SK-N-SH (cell line): ENCODE measurements at regions not wholly inside any gene's neighbourhood (a gene's known extent, or its start where the extent isn't known, plus 50 kb on each side); places are given as distances from the start of the nearest gene placed in this dataset.

Experiments used
- CTCF ChIA-PET: fragments of 300-600, 350-600 bp; formaldehyde crosslinking; extraction: SDS; loops from one replicate; lab custom pipeline; 2021; lab: Yijun Ruan, JAX
- POLR2A ChIA-PET: fragments of 350-600 bp; sonication (Branson Sonifier 250); formaldehyde crosslinking; extraction: SDS; loops from one replicate; lab custom pipeline; 2020; ENCODE audit warnings: antibody characterized with exemption, inconsistent platforms; lab: Yijun Ruan, JAX
- DNase-seq: peaks from one replicate; pipeline ENCODE4 v3.0.0; 2012
- H2AFZ ChIP-seq: fragments of 200-600 bp; sonication (generic); 2 replicates; pipeline ENCODE4 v1.8.1; 2016; ENCODE audit warnings: antibody characterized with exemption, mild to moderate bottlenecking, low read depth
- H3F3A ChIP-seq: fragments of 200-600 bp; sonication (generic); replicated peaks from 2 replicates; pipeline ENCODE3; 2016; ENCODE audit warnings: antibody characterized with exemption, mild to moderate bottlenecking; ENCODE audit not compliant: insufficient read depth
- H3K27ac ChIP-seq, 2 experiments: fragments of 200-500 bp in 1 of 2; fragments of 200-600 bp in 1 of 2; sonication (Bioruptor generic) in 1 of 2; sonication (generic), shearing (Covaris generic) in 1 of 2; 2 replicates each; pipeline versions ENCODE4 v1.5.1 to v1.6.1; 2014 to 2016; ENCODE audit warnings: low read depth in 2 of 2, inconsistent platforms in 1 of 2, low read length in 1 of 2, mild to moderate bottlenecking in 1 of 2, mixed read lengths in 1 of 2
- H3K27me3 ChIP-seq: fragments of 200-600 bp; sonication (generic), shearing (Covaris generic); 2 replicates; pipeline ENCODE4 v1.6.1; 2016; ENCODE audit warnings: mixed run types; ENCODE audit not compliant: insufficient read depth
- H3K36me3 ChIP-seq, 2 experiments: fragments of 200-500 bp in 1 of 2; fragments of 200-600 bp in 1 of 2; sonication (Bioruptor generic) in 1 of 2; sonication (generic) in 1 of 2; replicated peaks in 1 of 2; 2 replicates each; pipeline versions ENCODE3 to v1.5.1; 2014 to 2016; ENCODE audit warnings: low read length in 1 of 2, mild to moderate bottlenecking in 1 of 2; ENCODE audit not compliant: insufficient read depth in 2 of 2, control insufficient read depth in 1 of 2
- H3K4me1 ChIP-seq, 2 experiments: fragments of 200-500 bp in 1 of 2; fragments of 200-600 bp in 1 of 2; sonication (Bioruptor generic) in 1 of 2; sonication (generic), shearing (Covaris generic) in 1 of 2; 2 replicates each; pipeline versions ENCODE4 v1.5.1 to v1.6.1; 2014 to 2016; ENCODE audit warnings: low read depth in 1 of 2, low read length in 1 of 2, mixed run types in 1 of 2; ENCODE audit not compliant: insufficient read depth in 2 of 2, control insufficient read depth in 1 of 2
- H3K4me2 ChIP-seq: fragments of 200-600 bp; sonication (generic), shearing (Covaris generic); 2 replicates; pipeline ENCODE4 v1.6.1; 2017; ENCODE audit warnings: mixed run types
- H3K4me3 ChIP-seq, 2 experiments: fragments of 200-500 bp in 1 of 2; fragments of 200-600 bp in 1 of 2; sonication (Bioruptor generic) in 1 of 2; sonication (generic), shearing (Covaris generic) in 1 of 2; 2 replicates each; pipeline versions ENCODE4 v1.5.1 to v1.8.1; 2014 to 2016; ENCODE audit warnings: low read depth in 2 of 2, inconsistent platforms in 1 of 2, low read length in 1 of 2, mild to moderate bottlenecking in 1 of 2, mixed read lengths in 1 of 2, moderate library complexity in 1 of 2
- H3K79me2 ChIP-seq: fragments of 200-600 bp; sonication (generic); 2 replicates; pipeline ENCODE4 v1.8.1; 2017; ENCODE audit warnings: mild to moderate bottlenecking; ENCODE audit not compliant: insufficient read depth
- H3K9ac ChIP-seq: fragments of 200-600 bp; sonication (generic); 2 replicates; pipeline ENCODE4 v1.6.1; 2017; ENCODE audit warnings: mixed run types
- H3K9me2 ChIP-seq: fragments of 200-600 bp; sonication (generic); 2 replicates; pipeline ENCODE4 v1.6.1; 2017; ENCODE audit warnings: mixed run types
- H3K9me3 ChIP-seq: fragments of 200-600 bp; sonication (generic); 2 replicates; pipeline ENCODE4 v1.6.1; 2017; ENCODE audit warnings: mixed run types, mild to moderate bottlenecking, moderate library complexity
- H4K20me1 ChIP-seq: fragments of 200-600 bp; sonication (generic); 2 replicates; pipeline ENCODE4 v1.6.1; 2017; ENCODE audit warnings: mild to moderate bottlenecking, mixed run types; ENCODE audit not compliant: insufficient read depth
- FOSL2 ChIP-seq: IDR thresholded peaks from 2 replicates; pipeline ENCODE4 v1.4.0; 2012; ENCODE audit warnings: low read depth, mild to moderate bottlenecking, moderate library complexity, borderline replicate concordance
- JUND ChIP-seq: IDR thresholded peaks from 2 replicates; pipeline ENCODE4 v1.4.0; 2012
- MEF2A ChIP-seq: IDR thresholded peaks from 2 replicates; pipeline ENCODE4 v1.4.0; 2012; ENCODE audit warnings: low read depth, borderline replicate concordance
- NFIC ChIP-seq: IDR thresholded peaks from 2 replicates; pipeline ENCODE4 v1.4.0; 2012; ENCODE audit warnings: borderline replicate concordance
- POLR2AphosphoS5 ChIP-seq: IDR thresholded peaks from 2 replicates; pipeline ENCODE4 v1.6.1; 2012; ENCODE audit warnings: low read depth, low read length
- RAD21 ChIP-seq: IDR thresholded peaks from 2 replicates; pipeline ENCODE4 v1.6.1; 2012; ENCODE audit warnings: mild to moderate bottlenecking, low read length
- TEAD4 ChIP-seq: IDR thresholded peaks from 2 replicates; pipeline ENCODE4 v1.4.0; 2012; ENCODE audit warnings: mild to moderate bottlenecking, borderline replicate concordance; ENCODE audit not compliant: insufficient read depth
- WGBS: methylation state at CpG from one replicate; pipeline ENCODE4 v1.1.6; 2017; ENCODE audit warnings: low lambda C conversion rate; 5-methylcytosine and 5-hydroxymethylcytosine counted together

DNA sequence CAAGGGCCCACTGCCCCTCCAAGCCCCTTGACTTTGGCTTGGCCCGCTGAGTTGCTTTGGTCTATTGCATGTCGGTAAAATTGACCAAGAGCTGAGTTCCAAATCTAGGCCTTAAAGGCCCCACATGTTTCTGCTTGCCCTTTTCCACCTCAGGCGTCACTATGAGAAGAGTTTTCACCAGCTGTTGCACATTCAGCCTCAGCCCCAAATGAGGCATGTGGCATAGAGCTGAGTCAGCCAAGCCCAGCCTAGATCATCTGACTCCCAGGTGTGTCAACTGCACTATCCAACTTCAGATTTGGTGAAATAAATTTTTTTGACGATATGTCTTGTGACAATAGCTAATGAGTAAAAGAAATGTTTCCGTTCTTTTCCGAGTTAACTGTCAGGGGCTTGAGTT is 424.5 kb upstream of the FAM47C start:
- H4K20me1 ChIP-seq = no peaks in the 10 kb centered on the region
- no peak for TF ChIP-seq TEAD4
- H3K9ac ChIP-seq = no peak overlapping the region
- H2AFZ ChIP-seq = no peak overlapping the region
- H3K4me3 ChIP-seq = no peak overlapping the region
- H3K36me3 ChIP-seq = no peaks in the 10 kb centered on the region
- no peaks in the 10 kb centered on the region for H3K4me1 ChIP-seq
- CTCF ChIA-PET = no interaction called here
- H3K79me2 ChIP-seq = no peaks in the 10 kb centered on the region
- no peaks in the 10 kb centered on the region for H3K9me3 ChIP-seq
- no peaks in the 10 kb centered on the region for H3K27me3 ChIP-seq
- H3K4me2 ChIP-seq = no peak overlapping the region
- H3F3A ChIP-seq = no peaks in the 10 kb centered on the region
- H3K27ac ChIP-seq = no peak overlapping the region
- H3K9me2 ChIP-seq = no peaks in the 10 kb centered on the region
- DNase-seq = no peak
- WGBS = 36% methylated on average over 6 of the region's 6 CpGs
- POLR2A ChIA-PET = no interaction called here

DNA sequence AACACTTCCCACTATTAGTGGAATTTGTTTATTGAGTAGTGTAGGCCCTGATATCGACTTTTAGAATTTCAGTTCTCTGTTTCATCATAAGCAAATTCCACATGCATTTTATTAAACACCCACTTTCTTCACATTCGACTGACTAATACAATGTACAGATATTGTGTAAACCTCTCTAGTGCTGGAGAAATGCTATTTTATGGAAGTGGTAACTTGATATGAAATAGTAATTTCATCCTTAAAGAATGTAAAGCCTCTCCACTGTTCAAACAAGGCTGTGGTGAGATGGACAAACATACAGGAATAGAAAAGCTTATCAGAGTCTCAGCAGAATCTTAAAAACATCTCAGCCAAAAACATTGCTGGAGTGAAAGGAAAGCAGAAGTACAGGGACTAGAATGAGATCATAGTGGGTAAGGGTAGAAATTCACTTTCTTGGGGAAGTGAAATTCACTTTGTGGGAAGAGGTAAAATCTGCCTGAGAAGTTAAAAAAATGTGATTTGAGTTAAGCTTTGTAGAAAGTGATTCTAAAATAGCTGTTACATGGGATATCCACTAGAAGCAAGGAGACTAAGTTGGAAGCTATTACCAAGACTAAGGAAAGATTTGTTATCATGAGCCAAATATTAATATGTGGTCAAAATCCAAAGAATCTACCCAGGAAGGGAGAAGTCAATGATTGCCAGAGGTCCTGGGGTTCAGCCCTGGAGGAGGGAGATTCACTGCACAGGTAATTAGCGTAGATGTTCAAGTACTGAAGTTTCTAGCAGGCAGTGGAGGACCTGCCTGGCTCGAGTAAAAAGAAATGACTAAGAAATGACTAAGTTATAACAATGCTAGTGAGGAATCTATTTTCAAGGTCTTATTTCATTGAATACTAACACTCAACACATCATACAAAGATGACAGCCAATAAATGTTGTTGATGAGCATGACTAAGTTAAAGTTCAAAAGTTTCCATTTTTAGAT is 398.3 kb upstream of the FAM47C start:
- Histone ChIP-seq H3K27me3 (no peaks in the 10 kb centered on the region), H3K9ac (no peak overlapping the region), H3K36me3 (no peaks in the 10 kb centered on the region), H3K4me3 (no peak overlapping the region), H2AFZ (no peak overlapping the region), H3K9me3 (no peaks in the 10 kb centered on the region), H3F3A (no peaks in the 10 kb centered on the region), H3K79me2 (no peaks in the 10 kb centered on the region), H3K4me1 (no peaks in the 10 kb centered on the region), H3K27ac (no peak overlapping the region), H3K4me2 (no peak overlapping the region), H3K9me2 (no peaks in the 10 kb centered on the region), H4K20me1 (no peaks in the 10 kb centered on the region)
- CTCF ChIA-PET = no interaction called here
- no peak for DNase-seq
- 1% methylated on average over 4 of the region's 4 CpGs for WGBS
- POLR2A ChIA-PET = no interaction called here
- TF ChIP-seq MEF2A (no peak), JUND (no peak), FOSL2 (no peak), NFIC (no peak), RAD21 (no peak)

DNA sequence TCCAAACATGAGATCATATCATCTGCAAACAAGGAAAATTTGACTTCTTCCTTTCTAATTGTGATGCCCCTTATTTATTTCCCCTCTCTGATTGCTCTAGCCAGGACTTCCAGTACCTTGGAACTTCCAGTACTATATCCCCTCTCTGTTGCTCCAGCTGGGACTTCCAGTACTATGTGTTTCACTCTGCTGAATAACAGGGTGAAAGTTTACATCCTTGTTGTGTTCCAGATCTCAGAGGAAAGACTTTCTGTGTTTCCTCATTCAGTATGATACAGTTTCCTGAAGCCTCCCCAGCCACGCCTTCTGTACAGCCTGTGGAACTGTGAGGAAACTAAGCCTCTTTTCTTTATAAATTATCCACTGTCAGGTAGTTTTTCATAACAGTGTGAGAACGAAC is 381.3 kb upstream of the FAM47C start:
- Histone ChIP-seq H3K36me3 (no peaks in the 10 kb centered on the region), H2AFZ (no peak overlapping the region), H3K9ac (no peak overlapping the region), H3K9me3 (no peaks in the 10 kb centered on the region), H3K4me1 (no peaks in the 10 kb centered on the region), H3F3A (no peaks in the 10 kb centered on the region), H4K20me1 (no peaks in the 10 kb centered on the region), H3K79me2 (no peaks in the 10 kb centered on the region), H3K4me2 (no peak overlapping the region), H3K9me2 (no peaks in the 10 kb centered on the region), H3K27ac (no peak overlapping the region), H3K4me3 (no peak overlapping the region), H3K27me3 (no peaks in the 10 kb centered on the region; the same call in 1 of the 2 replicates)
- CTCF ChIA-PET = no interaction called here
- POLR2A ChIA-PET = no interaction called here
- TF ChIP-seq NFIC (no peak), POLR2AphosphoS5 (no peak)
- DNase-seq = no peak
- 0% methylated on average over 2 of the region's 2 CpGs for WGBS
